Neural progenitor cell (in vitro differentiated cells): ENCODE measurements at regions not wholly inside any gene's neighbourhood (a gene's known extent, or its start where the extent isn't known, plus 50 kb on each side); places are given as distances from the start of the nearest gene placed in this dataset.

ENCODE experiments used
- EZH2phosphoT487 ChIP-seq: fragments of 200-600 bp; sonication (generic); IDR thresholded peaks from 2 replicates; pipeline ENCODE4 v1.6.1; 2017; ENCODE audit warnings: antibody characterized with exemption
- TF ChIP-seq, protein P1 (sequence below): fragments of 200-600 bp; sonication (generic); IDR thresholded peaks from 2 replicates; pipeline ENCODE4 v1.5.1; 2017; ENCODE audit warnings: antibody characterized with exemption, mild to moderate bottlenecking

GRCh38 chr2:138830547-138830946, 50.4 kb upstream of the NXPH2 start:
- TF ChIP-seq, protein P1, sequence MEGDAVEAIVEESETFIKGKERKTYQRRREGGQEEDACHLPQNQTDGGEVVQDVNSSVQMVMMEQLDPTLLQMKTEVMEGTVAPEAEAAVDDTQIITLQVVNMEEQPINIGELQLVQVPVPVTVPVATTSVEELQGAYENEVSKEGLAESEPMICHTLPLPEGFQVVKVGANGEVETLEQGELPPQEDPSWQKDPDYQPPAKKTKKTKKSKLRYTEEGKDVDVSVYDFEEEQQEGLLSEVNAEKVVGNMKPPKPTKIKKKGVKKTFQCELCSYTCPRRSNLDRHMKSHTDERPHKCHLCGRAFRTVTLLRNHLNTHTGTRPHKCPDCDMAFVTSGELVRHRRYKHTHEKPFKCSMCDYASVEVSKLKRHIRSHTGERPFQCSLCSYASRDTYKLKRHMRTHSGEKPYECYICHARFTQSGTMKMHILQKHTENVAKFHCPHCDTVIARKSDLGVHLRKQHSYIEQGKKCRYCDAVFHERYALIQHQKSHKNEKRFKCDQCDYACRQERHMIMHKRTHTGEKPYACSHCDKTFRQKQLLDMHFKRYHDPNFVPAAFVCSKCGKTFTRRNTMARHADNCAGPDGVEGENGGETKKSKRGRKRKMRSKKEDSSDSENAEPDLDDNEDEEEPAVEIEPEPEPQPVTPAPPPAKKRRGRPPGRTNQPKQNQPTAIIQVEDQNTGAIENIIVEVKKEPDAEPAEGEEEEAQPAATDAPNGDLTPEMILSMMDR: no peak
- TF ChIP-seq EZH2phosphoT487: no peak
